ENCODE measurements at regions not wholly inside any gene's neighbourhood (a gene's known extent, or its start where the extent isn't known, plus 50 kb on each side); places are given as distances from the start of the nearest gene placed in this dataset.
"Not testable (repeated sequence)": the region's sequence is repeated elsewhere in the genome, so short reads cannot be mapped to it uniquely, and the experiment has no call there.

DNA sequence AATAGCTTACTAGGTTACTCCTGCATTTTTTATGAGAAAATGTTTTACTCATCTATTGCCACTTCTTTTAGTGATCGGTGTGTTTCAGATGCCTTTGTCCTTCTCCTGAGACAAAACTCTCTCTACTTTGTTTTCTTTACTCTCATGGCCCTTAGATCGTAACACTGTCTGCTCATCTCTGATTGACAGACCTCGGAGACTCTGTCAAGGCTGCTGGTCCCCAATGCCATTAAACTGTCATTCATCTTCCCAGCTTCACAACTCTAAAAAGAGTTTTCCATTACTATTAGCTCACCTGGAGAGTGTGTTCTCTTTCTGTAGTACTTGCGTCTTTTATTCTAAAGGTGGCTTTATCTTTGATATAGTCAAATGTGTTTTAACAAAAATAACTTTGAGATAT, 765.2 kb downstream of the SLITRK1 start:
- peak; percentile 2 for DNase-seq (ENCODE audit: low spot score)

DNA sequence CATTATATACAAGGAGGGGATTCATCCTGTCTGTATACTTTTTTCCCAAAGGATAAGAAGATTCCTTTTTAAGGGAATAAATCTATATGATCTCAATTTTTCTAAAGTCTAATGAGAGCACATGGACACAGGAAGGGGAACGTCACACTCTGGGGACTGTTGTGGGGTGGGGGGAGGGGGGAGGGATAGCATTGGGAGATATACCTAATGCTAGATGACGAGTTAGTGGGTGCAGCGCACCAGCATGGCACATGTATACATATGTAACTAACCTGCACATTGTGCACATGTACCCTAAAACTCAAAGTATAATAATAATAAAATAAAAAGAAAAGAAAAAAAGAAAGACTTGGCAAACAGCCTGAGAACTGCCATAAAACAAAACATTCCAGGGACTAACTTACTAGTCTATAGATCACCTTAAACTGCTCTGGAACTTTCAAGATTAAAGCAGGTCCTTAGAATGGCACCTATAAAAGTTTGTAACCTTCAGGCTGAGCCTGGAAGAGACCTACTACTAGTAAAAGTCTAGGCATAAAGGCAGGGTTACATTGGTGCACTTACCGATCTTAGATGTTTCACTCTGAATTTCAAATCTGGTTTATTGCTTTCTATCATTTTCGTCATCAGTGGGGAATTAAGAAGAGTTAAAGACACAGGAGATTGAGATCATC, 780.6 kb downstream of the SLITRK1 start:
- not testable (repeated sequence) for DNase-seq (ENCODE audit: low spot score)

DNA sequence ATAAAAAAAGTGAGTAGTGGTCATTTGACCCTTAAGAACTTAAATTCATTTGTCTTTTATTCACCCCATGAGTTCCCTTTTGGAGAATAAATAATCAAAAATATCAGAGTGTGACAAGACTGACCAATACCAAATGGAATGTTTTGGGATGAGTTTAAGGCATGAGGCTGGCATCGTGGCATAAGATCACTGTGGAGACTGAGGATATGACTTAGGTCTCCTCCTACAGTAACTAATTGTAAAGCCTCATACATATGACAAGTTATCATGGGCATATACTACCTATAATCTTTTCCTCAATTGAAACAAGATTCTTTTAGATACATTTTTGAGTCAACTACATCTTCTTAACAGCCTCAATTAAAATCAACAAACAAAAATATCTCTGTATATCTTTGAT, 782.0 kb downstream of the SLITRK1 start:
- DNase-seq (ENCODE audit: low spot score): no peak

DNA sequence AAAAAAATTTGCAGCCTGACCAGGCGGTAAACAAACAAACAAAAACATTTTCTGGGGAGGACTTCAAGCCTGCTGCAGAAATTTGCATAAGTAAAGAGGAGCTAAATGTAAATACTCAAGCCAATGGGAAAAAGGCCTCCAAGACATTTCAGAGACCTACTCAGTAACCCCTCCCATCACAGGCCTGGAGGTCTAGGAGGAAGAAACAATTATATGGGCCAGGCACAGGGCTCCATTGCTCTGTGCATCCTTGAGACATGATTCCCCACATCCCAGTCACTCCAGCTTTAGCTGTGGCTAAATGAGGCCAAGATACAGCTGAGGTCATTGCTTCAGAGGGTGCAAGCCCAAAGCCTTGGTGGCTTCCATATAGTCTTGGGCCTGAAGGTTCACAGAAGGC, 793.4 kb downstream of the SLITRK1 start:
- DNase-seq (ENCODE audit: low spot score): no peak

DNA sequence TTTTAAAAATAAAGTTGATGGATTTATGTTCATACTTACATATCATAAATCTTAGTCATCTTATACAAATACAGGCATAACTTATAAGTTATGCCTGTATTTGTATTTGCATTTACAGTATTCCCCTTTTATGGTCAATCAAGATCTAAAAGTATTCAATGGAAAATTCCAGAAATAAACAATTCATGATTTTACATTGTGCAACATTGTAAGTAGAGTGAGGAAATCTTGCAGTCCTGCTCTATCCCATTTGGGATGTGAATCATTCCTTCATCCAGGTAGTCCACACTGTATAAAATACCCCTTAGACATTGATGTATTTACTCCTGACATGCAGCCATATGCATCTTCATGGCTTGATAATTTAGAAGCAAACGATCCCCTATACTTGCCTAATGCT, 795.3 kb downstream of the SLITRK1 start:
- DNase-seq (ENCODE audit: low spot score): no peak

DNA sequence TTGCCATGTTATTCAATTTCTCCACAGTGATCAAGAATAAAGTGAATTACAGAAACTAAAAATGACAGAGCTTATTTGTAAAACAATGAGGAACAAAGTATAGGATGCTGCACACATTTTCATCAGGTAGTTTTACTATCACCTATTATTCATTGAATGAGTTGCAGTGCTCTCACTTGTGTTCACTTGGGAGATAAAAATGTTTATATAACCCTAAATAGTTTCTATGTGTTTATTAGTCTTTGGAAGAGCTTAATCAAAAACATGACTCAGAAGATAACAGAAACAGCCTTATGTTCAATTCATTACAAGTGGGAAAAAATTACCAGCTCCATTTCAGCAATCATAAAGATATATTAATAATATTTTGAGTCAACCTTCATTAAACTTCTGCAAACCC, 796.2 kb downstream of the SLITRK1 start:
- DNase-seq (ENCODE audit: low spot score): no peak

DNA sequence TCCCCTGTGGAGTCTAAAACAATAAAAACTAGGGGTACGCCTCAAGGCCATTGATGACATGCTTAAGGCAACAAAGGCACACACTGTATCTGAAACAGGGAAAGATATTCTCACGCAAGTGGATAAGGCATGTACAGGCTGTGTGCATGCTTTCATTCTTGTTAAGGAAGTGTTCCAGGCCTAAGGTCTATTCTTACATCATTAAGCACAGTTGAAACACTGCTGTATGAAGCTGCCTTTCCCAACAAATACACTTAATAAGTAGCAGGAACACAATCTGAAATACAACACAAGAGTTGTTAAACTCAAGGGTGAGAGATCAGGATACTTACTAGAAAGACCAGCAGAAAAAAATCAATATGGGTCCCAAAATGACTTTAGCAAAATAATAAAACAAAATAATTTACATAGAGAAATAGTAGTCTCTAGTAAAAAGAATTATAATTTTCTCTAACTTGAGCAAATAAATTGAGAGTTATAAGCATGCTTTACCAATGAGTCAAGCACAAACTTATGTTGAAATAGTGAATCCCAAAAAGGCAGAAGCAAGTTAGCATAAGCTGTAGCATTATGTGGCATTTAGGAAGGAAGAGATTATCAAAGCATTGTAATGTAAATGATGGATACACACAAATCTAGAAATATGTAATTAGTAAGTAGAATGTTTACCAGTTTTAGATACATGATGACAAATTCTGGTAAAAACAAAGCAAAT, 796.9 kb downstream of the SLITRK1 start:
- no peak for DNase-seq (ENCODE audit: low spot score)

DNA sequence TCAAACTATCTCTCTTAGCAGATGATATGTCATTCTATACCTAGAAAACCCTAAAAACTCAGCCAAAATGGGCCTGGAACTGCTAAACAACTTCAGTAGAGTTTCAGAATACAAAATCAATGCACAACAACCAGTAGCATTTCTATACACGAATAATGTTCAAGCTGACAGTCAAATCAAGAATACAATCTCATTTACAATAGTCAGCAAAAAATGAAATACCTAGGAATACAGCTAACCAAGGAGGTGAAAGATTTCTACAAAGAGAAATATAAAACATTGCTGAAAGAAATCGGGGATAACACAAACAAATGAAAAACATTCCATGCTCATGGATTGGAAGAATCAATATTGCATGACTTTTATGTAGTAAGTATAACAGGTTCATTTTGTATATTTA, 804.8 kb downstream of the SLITRK1 start:
- no peak for DNase-seq (ENCODE audit: low spot score)

DNA sequence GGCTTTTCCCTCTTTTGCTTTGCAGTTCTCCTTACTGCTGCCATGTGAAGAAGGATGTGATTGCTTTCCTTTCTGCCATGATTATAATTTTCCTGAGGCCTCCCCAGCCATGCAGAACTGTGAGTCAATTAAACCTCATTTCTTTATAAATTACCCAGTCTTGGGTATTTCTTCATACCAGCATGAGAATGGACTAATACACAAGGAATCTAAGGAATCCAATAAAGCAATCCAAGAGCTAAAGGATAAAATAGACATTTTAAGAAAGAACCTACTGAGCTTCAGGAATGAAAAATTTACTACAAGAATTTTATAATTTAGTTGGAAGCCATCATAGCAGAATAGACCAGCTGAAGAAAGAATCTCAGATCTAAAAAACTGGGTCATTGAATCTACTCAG, 808.3 kb downstream of the SLITRK1 start:
- DNase-seq (ENCODE audit: low spot score): peak; percentile 43

DNA sequence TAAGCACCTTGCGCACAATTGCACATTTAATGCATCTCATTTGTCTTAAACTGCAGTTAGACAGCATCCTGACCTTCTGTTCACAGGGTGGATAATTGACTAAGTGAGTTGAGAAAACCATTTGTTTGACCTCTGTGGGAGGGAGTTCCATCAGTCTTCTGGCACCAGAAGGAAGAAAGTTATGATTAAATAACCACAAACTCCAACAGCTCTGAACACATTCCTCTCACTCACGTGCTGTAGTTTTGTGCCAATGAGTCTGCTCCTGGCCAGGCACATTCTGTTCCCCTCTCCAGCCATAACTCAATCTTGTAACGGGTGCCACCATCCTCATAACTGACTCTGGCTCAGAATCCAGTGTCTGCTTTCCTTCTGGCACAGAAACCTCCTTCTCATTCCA, 817.2 kb downstream of the SLITRK1 start:
- DNase-seq (ENCODE audit: low spot score): peak; percentile 66

DNA sequence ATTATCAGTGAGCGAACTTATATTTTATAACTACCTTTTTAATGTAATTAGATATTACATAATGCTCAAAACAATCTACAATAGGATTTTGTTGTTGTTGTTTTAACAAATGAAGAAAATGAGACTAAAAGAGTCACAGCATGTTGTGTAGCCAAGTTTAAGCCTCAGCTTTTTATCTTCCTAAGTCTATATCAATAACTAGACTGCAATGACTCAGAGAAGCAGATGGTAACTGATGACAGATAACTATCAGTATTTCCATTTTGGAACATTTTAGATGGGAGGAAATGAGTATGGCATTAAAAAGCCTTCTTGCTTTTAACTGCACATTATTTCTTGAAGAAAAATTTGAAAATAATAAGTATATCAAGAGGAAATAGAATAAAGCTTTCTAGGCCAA, 825.2 kb downstream of the SLITRK1 start:
- no peak for DNase-seq (ENCODE audit: low spot score)

DNA sequence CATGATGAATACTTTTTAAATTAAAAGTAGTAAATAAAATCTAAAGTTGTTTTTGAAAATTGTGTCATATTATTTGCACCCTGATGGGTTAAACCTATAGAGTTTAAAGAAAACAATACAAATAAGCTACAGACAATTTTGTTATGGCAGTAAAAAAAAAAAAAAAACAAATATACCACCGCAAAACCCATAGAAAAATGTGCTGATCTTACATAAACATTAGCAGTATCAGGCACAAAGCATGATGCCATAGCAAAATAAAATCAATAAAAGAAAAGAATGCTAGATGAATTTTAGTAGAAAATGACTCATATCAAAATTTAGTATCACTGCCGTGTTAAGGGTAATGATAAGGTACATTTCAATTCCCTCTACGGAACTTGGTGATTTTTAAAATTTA, 826.0 kb downstream of the SLITRK1 start:
- DNase-seq (ENCODE audit: low spot score): no peak

DNA sequence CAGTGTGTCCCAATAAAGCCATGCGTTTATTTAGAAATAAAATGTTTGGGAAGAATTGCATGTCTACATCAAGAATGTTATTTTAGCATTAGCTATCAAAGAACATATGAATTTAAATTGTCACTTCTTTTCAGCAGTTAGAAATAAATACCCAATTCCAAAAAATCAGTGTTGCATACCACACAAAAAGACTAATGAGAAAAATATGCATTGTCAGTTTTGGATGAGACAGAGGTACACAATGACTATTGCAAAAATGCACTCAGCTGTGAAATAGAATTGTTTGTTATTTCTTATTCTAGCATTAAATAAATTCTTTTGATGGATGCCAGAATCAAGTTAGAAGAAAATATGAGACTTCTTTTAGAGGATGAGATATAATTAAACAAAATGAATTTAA, 833.9 kb downstream of the SLITRK1 start:
- DNase-seq (ENCODE audit: low spot score): peak; percentile 49

DNA sequence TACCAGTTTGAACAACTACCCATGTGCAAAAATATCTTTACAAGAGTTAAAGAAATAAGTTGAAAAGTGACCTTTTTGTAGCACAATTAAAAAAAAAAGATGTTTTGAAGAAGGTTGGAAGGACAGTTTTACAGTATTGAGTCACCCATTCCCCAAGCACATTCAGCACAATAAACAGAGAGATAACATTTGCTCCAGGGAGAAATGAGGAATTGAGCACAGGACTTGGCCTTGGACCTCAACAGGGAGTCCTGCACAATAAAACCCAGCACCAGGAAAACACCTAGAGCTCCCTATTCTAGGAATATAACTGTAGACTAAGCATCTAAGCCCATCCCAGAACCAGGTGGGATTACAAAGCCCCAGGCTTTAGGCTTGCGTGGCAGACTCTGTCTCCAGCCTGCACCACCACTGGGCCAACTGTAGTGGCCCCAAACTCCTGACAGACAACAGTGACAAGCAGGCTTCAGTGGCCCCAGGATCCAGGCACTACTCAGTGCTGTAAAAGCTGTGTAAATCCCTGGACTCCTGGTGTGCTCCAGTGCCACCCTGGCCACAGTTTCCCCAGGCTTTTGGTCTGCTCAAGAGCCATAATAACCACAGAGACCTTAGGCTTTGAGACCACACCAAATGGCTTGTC, 857.2 kb downstream of the SLITRK1 start:
- DNase-seq (ENCODE audit: low spot score): no peak

DNA sequence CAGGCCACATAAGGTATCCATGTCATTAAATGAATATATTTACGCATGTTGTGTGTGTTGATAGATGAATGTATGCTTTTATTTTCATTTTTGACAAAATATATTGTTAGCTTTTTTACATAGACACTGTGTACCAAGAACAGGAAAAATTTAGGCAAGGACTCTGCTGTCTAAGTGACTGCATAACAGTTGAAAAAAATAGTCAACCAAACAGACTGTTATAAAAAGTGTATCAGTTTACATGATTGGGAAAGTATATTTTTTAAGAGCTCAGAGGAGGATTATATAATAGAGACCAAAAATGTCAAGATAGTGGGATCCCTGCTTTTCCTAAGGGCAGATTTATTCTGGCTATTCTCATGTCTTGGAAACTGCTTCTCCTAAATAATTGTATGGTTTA, 858.0 kb downstream of the SLITRK1 start:
- DNase-seq (ENCODE audit: low spot score): no peak

DNA sequence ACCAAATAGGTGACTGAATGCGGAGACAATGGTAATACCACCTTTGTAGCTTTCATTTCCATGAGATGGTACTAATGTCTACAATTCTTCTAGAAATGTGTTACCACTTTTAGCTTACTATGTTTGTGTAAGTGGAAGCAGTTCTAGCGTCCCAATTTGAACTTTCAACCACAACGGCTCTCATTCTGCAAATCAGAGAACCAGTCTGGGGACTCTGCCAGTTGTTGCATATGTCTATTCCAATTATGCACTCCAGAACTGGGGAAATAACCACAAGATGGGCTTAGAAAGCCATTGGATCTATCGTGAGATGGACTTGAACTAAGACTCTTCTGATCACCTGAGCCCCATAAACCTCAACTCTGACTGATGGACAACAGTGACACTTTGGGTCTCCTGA, 862.3 kb downstream of the SLITRK1 start:
- no peak for DNase-seq (ENCODE audit: low spot score)

DNA sequence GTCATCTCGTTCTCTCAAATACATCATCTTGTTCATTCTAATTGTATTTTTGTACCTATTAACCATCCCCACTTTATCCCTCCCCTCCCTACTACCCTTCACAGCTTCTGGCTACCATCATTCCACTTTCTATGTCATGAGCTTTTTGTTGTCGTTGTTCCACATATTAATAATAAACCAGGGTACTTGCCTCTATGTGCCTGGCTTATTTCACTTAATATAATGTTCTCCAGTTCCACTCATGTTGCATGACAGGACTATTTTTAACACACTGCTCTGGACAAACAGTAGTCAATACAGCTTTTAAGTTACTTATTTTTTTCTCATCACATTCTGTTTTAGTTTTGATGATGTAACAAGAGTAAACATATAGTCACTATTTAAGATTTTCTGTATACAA, 872.3 kb downstream of the SLITRK1 start:
- DNase-seq (ENCODE audit: low spot score): no peak

DNA sequence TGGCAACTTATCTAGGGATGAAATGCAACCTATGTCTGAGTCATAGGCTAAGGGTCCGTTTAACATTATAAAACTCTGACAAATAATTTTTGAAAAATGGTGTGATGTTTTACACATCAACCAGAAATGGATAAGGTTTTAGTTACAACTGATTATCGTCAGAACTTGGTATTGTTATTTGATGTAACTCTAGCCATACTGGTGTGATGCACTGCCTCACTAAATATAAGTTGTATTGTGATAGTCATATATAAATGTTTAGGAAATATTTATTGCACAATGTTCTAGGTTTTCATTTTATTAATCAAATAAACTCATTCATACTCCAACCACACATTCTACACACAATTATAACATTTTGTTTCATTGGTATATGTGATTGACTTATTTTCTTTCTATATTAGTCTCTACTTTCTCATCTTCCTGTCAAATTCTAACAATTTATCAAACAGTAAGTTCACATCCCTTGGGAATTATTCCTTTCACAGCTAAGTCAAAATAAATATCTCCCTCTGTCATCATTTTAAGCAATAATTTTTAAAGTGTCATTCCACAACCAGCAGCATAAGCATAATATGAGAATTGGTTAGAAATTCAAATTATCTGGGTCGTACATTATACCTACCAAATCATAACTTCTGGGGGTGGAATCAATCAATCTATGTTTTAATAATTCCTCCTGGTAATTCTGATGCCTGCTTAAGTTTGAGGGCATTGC, 873.9 kb downstream of the SLITRK1 start:
- no peak for DNase-seq (ENCODE audit: low spot score)

DNA sequence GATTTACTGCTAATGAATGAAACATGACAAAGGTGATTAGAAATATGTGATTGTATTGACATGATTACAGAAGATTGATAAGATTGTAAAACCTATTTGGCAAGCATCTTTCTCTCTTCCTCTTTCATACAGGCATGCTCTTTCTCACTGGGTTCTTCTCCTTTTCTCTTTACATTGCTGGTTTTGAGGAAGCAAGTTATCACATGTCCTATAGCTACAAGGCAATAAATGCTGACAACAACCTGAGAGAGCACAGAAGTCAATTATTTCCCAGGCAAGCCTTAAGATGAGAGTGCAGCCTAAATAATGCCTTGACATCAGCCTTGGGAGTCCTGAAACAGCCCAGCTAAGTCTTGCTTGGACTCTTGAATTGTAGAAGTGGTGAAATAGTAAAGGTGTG, 875.0 kb downstream of the SLITRK1 start:
- DNase-seq (ENCODE audit: low spot score): no peak

DNA sequence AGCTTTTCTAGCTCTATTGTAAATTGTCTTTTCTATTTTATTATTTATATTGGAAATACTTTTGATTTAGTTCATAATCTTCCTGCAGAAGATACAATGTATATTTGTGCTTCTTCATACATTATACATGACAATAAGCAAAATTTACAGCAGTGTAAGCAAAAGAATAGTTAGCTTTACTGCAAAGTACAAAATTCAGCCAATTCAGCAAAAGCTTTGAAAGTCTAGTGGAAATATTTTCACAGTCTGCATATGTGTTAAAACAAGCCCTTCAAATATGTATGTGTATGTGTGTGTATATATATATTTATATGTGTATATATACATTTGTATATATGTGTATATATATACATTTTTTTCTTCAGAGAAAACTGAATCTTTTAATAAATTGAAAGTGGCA, 879.1 kb downstream of the SLITRK1 start:
- no peak for DNase-seq (ENCODE audit: low spot score)

DNA sequence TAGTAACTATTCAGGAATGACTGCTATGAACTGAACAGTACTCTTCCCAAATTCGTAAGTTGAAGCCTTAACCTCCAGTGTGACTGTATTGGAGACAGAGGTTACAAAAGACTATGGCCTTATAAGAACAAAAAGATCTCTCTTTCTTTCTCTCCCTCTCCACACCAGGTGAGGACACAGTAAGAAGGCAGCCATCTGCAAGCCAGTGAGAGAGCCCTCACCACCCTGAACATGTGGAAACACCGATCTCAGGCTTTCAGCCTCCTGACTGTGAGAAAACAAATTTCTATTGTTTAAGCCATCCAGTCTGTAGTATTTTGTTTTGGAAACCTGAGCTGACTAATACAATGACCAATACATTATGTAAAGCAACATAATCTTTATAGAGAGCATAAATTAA, 888.9 kb downstream of the SLITRK1 start:
- no peak for DNase-seq (ENCODE audit: low spot score)

DNA sequence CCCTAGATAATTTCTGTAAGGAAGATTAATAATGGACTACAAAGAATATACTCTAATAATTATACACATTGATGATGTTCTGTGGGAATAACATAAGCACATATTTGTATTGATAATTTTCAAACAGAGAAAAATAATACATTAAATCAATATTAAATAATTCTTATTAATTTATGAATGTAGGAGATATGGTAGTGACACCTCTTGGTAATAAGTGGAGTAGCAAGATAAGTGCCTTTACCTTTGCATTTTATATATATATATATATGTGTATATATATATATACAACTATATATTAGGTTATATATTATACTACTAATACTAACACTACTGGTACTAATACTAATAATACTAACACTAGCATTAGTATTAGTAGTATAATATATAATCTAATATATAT, 905.8 kb downstream of the SLITRK1 start:
- no peak for DNase-seq (ENCODE audit: low spot score)
